RKO (cell line): ENCODE measurements at regions not wholly inside any gene's neighbourhood (a gene's known extent, or its start where the extent isn't known, plus 50 kb on each side); places are given as distances from the start of the nearest gene placed in this dataset.

ENCODE experiments used
- DNase-seq: peaks from one replicate; pipeline ENCODE4 v3.0.0-alpha.2; 2016; ENCODE audit warnings: low spot score

DNA sequence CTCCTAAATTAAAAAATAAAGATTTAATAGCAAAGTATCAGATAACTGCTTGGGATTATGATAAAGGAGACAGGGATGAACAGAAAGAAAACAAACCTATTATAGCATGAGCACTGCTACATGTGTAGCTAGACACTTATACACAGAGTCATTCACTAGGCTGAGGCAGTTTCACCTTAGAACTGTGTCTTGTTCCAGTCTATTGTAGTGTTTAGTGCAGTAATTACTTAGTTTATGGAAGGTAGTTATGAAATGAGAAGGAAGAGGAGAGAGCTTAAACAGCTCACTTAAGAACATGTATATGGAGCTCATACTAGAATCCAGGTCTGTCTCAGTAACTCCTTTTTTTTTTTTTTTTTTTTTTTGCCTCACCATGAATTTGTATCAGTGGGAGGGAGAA is 441.4 kb downstream of the PDCD6IP start:
- DNase-seq: no peak

DNA sequence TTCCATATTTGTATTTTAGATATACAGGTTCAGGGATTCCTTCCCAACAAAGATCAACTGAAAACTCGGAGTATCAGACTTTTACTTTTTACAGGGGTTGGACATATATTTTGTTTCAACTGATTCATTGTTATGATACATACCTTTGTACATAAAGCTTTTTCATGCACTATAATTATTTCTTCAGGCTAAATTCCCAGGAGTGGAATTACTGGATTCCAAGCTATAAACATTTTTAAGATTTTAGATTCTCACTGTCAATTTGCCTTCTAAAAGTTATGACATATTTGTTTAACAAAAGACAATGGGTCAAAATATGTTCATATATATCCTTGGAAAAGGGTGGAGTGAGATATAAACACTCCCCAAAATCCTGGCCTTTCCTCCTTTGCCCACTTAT is 449.0 kb downstream of the PDCD6IP start:
- DNase-seq: no peak

DNA sequence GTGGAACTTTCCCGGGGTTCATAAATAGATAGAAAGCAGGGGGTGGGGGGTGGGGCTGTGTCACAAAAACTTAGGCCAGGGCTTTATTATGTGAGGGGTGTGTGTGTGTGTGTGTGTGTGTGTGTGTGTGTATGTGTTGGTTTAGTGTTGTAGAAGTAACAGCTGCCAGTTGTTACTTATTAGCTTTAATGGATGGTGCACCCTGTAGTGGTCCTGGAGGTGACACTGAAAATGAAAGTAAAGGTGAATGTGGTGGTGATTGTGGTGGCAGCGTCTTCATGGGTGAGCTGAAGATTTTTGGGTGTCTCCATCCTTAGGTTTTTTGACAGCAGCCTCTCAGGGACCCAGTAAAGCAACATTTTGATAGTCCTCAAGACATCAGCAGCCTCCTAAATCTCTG is 449.9 kb downstream of the PDCD6IP start:
- no peak for DNase-seq

DNA sequence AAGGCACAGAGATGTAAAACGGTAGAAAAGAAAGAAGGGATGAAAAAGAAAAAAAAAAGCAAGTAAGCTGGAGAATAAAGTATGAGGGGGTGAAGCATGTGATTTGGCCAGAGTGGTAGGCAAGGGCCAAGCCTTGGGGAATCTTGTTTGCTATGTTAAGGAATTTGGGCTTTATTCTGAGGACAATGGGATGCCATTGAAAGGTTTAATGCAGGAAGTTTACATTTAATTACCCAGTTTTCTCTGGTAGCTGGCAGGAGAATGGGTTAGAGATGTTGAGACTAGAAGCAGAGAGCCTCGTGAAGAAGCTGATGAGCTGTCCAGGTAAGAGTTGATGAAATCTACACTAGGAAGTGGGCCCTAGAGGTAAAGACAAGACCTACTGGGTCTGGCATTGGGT is 455.9 kb downstream of the PDCD6IP start:
- DNase-seq: no peak

DNA sequence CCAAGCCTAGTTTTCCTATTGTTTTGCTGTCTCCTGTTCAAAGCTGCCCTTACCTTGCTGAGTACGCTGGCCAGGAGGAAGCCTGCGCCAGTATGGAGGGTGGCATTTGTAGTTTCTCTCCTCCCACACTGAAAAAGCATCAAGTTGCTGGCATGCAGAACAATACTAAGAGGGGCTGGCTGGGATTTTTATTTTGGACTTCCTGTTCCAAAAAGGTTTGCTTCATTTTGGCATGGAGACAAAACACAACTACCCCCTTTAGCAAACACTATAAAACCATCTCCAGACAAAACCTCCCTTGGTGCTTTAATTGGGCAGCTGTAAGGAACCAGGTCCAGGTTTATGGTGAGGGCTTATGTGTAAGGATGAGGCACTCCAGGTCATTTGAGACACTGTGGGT is 457.6 kb downstream of the PDCD6IP start:
- no peak for DNase-seq

DNA sequence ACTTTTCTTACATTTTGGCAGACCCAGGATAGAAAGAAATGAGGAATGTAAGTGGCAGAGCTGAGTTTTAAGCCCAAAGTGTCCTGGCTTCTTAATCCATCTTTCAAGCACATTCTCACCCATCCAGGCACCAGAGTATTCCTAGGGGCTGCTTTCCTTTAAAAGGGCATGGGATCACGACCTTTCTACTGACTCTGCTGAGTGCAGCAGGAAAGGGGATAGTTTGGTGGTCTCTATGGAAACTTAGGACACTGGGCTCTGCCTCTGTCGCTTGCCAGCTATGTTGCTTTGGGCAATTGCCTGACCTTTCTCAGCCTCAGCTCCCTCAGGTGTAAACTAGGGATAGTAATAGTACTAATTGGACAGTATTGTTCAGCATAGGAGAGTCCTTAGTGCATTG is 458.4 kb downstream of the PDCD6IP start:
- DNase-seq: no peak

DNA sequence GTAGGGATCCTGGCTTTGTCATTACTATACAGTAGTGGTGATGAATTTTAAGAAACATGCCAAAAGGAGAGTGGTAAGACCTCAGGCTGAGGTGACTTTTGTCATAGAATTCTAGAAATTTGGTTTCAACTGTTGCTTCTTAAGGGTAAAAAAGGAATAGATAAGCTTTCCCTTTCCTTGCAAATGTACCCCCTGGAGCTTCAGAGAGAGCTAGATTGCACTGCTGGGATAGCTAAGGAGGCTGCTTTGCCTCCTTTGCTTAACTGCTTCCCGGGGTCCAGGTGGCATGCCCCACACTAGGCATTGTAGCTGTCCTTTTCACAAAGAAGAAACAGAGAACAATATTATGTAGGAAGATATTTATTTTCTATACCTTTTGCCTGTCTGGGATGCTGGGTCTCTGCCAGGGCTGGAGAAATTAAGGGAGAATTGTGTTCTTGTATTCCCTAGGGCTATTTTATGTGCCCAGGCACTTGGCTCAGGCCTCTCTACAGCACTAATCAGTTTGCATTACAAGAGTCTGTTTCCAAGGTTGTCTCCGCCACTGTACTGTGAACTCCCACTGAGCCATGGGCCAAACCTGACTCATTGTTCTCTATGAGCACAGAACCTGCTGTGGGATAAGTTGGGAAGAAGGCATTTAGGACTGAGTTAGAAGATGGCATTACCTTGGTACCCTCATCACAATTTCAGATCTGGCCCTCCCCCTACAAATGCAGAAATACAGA is 460.0 kb downstream of the PDCD6IP start:
- no peak for DNase-seq

DNA sequence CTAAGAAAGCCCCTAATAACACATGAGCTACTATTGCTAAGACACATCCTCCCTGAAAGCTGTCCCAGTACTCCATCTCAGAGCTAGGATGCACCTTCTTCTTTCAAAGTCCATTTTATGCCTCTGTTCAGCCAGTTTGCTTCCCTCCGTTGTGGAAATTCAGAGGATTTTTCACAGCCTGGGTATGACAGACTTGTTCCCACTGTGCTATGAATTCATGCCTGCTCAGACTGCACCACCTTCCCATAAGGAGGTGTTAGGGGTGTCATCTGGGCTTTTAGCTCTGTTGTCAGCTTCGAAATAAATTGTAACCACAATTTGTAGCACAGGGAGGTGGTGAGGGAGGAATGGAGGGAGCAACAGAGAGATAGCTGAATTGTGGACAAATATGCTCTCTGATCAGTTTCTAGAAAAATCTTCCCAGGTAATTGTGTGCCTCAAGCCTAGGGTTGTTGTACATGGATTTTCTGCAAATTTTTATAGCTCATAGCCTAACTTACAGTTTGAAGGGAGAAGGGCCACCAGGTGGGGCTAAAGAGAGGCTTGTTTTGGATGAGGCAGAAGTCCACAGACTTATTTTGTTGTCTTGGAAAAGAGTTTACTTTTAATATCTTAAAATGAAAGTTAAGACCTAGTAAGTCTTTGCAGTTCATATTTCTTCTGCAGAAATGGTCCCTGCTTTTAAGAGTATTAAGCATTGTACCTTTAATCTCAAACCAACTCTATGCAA is 462.0 kb downstream of the PDCD6IP start:
- peak; percentile 50 for DNase-seq

DNA sequence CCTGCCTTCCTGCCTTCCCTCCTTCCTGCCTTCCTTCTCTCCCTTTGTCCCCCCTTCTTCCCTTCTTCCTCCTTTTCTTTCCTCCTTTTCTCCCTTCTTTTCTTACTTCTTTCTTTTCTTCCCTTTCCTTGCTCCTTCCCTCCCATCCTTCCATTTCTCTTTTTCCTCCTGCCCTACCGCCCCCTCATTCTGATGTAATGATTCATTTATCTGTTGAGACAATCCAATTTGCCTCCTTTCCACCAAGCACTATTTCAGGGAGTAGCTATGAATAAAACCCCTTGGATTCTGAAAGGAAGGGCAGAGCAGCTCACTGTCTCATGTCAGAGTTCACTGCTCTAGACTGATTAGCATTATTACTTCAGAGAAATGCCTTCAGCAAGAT is 462.6 kb downstream of the PDCD6IP start:
- no peak for DNase-seq

DNA sequence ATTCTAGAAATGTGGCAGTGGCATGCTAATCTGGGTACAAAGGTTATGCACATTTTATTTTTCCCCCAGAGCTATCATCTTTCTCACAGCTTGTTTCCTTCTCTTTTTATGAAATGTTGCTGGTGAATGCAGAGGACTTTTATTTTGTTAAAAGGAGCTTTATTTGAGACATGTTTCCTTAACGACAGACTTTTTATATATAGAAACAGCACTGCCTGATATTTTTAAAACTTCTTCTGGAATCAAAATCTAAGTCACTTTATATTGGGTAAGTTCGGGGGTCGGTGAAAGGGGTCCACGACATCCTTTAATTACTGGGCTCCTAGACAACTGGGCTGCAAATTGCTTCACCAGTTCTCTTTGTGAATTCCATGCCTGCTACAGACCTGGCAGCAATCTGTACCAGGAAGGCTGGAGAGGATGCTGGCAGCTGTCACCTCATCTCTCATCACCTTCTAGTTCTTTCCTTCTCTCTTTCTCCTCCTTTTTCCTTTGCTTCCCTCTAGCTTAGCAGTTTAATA is 464.7 kb downstream of the PDCD6IP start:
- no peak for DNase-seq

DNA sequence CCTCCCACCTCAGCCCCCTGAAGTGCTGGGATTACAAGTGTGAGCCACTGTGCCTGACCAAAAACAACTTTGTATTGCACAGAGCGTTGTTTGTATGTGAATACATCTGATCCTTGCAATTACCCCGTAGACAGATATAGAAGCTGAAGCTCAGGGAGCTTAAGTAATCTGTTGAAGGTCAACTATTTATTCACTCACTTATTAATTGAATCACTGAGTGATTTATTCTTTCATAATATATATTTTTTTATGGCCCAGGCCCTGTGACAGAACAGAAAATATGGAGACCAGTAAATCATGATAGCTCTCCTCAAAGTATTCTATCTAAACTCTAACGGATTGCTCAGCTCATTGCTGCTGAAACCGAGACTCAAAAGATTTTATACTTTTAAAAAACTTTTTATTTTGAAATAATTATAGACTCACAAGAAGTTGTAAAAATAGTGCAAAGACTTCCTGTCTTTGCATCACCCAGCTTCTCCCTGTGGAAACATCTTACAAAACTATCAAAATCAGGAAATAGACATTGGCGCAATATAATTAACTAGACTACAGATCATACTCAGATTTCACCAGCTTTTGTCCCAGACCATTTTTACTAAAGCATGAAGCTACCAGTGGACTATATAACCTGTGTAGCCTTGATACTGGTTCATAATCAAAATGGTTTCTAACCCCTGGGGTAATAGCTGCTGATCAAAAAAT is 466.1 kb downstream of the PDCD6IP start:
- no peak for DNase-seq

DNA sequence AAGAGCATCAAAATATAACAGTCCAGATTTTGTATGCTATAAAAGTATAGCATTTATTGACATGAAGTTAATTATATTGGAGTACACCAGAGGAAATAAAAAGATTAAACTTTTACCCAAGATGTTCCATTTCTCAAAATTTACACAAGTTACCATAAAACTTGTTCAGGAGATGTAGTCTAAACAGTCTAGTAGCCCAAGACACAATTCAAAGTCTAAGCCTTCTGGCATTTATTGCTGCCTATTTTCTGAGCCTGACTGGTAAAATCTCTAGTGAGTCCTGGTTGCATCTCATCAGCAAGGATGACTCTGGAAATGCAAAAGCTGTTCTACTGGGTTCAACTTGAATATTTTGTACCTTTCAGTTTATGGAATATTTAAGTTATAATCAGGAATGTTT is 468.7 kb downstream of the PDCD6IP start:
- DNase-seq: no peak

DNA sequence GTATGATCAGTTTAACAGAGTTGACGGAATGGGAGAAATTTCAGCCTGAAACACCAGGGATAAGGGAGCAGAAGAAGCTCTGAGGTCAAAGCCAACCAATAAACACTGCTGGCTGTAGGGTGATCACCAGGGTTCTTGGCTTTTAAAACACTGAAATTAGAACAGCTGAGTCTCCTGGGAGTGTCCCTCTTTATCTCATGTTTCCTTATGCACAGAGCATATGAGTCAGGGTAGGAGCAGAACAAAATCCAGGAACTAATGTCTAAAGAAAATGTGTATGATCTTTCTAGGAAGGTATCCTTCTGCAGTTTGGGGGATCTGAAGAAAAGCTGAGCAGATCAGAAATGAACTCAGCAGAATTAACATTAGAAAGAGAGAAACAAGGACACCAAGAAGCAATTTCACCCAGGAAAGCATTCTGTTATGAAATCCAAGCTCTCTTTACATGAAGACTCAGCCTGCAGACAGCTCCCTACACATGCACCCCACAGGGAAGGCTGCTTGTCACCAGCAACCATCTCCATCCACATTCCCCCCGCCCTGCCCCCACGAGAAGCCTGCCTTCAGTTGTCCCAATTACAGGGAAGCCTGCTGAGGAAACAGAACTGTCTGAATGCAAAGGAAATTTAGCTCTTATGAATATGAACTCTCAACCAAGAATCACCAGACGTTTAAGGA is 469.7 kb downstream of the PDCD6IP start:
- no peak for DNase-seq

DNA sequence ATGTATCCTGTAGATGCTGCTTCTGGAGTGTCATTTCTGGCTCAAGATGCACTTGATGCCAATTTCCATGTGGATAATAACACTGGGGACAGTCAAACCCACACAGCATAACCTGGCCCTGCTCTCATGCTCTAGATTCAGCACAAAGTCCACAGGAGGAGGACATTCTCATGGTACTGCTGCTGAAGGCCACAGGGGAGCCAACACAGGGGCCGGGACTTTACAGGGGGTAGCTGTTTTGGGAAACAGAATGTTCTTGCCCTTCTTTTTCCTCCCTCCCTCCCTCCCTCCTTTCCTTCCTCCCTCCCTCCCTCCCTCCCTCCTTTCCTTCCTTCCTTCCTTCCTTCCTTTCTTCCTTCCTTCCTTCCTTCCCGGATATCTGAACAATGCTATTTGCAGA is 477.4 kb downstream of the PDCD6IP start:
- no peak for DNase-seq

DNA sequence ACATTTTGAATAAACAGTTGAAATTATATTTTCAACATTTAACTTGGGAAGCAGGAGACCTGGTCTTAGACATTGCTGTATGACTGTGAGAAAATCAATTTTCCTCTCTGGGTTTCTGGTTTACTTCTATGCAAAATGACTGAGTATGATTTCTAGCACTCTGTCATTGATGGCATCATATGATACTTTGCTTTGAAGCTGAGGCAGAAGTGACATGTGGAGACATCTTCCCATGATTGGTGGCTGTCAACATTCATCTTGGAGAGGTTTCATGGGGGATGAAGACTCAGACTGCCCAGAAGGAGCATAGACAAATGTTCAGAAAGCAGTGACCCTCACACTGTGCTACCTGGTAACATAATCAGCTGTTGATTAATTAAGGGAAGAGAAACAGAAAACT is 477.9 kb downstream of the PDCD6IP start:
- DNase-seq: no peak

DNA sequence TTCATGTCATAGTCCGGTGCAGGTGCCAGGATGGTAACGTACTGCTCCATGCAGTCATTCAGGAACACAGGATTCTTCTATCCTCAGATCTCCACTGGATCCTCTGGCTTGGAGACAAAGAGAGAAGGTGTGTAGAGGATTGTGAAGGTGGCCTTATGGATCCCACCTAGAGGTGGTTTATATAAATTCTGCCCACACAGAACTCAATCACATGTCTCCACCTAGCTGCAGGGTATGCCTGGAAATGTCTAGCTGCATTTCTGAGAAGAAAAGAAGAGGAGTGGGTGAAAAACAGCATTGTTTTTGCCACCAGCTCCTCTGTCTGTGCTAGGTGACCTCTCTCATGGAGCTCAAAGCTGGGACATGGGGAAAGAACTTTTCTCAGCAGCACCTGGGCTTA is 478.7 kb downstream of the PDCD6IP start:
- no peak for DNase-seq

DNA sequence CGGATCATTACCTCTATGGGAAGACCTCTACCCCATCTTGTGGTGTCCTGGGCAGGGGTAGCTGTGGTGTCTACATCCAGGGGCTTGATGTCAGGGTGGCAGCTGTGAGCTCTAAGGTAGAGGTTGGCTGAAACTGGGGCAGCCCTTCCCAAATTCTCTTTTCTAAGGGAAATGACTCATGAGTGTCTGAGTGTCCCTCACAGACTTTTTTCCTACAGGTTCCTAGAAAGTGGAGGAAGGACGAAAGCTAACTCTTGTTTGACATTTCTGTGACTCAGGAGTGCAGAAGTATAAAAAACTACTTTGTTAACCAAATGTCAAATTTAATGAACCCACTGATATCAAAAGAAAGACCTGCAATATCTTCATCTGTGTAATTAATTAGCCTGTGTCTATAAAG is 481.5 kb downstream of the PDCD6IP start:
- DNase-seq: no peak

DNA sequence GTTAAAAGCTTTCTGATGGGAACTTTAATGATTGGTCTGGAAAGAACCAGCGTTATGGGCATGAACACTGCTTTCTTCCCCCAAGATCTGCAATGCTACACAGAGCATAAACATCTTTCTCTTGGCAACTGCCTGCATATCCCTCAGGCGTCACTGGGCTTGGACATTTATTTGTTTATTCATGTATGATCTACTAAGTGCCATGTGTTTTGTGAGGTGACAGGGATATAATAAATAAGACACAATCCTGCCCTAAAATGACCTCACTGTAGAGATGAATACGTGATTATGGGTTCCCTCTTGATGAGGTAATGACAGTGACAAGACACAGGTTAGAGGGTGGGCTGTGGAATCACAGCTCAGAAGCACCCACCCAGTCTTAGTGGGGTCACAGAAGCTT is 485.3 kb downstream of the PDCD6IP start:
- no peak for DNase-seq

DNA sequence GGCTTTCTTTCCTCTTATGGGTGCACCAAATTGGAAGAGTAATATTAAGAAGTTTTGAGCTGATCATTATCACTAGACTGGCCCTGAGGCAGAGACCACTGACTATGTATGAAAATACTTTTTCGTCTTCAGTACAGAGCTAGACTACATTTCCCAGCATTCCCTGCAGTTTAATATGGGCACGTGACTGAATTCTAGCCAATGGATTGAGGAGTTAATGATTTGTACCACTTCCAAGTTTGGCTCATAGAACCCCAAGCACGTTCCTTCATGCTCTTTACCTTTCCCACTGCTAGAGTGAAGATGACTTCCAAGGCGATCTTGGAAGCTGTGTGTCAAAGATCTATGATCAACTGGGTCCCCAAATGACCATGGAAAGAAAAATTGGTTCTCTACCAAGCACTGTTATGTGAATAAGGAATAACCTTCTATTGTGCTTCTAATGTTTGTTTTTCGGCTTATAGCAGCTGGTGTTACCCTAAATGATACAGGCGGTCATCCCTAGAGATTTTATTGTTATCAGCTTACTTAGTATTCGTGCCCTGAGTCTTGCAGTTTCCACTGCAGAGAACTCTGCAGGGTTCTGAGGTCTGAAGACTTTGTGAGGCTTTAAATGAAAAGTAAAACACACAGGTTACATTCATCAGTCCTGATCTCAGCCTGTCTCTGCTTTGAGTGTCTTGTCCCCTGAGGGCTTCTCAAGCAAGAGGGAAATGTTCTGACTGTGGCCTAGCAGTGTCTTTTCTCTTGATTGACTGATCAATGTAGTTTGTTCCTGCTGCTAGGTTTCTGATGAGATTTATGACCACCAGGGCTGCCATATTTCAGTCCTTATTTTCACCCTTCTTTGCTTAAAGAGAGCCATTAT is 486.8 kb downstream of the PDCD6IP start:
- DNase-seq: no peak

DNA sequence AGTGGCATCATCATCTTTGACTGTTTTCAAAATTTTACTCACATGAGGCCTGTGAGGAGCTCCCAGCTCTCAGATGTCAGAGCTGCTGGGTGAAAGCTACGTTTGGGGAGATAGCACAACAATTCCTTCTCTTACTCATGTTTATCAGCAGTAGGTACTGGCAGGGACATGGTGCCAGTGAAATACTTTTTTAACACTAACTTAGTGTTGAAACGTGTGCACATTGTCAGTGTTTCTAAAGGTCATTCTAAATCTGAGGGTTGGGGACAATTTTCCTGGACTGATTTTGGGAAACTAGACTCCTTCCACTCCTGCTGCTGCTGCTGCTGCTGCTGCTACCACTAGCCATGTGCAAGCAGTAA is 487.4 kb downstream of the PDCD6IP start:
- DNase-seq: no peak

DNA sequence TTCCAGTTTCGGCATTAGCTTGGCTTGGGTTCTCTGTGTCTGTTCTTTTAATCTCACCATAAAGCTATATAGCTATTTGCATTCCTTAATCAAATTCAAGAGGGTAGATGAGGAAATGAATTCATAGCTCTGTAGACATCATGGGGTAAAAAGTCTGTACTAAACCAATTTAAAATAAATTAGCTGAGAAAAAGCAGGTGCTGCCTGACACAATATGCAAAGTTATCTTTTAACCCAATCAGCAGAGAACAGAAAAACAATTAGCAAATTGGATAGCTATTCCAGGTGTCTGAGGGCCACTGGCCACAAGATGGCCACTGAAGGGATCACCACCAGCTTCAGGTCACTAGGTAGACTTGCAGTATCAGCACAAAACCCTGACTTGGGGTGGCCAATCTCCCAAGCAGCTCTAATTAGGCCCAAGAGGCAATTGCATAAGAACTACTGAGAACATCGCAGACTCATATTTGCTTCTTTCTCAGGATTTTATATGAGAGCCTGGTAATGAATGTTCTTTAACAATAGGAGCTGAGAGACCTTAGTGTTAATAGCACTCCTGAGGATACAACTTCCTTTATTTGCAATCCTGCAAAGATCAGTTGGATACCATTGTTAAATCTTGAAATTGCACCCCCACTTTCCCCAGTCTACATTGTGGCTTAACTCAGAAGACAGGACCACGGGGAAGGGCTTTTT is 494.3 kb downstream of the PDCD6IP start:
- no peak for DNase-seq
